Hepatocyte (in vitro differentiated cells): ENCODE measurements at regions not wholly inside any gene's neighbourhood (a gene's known extent, or its start where the extent isn't known, plus 50 kb on each side); places are given as distances from the start of the nearest gene placed in this dataset.

ENCODE experiments used
- CTCF ChIP-seq: fragments of 200-600 bp; sonication (generic); IDR thresholded peaks from 2 replicates; pipeline ENCODE4 v1.5.1; 2016; ENCODE audit warnings: antibody characterized with exemption, mild to moderate bottlenecking; ENCODE audit not compliant: poor library complexity
- EZH2 ChIP-seq: fragments of 200-600 bp; sonication (generic); IDR thresholded peaks from 2 replicates; pipeline ENCODE4 v1.6.1; 2016; ENCODE audit warnings: antibody characterized with exemption, mild to moderate bottlenecking, borderline replicate concordance

- TF ChIP-seq CTCF (no peak), EZH2 (no peak)
Measured at GRCh38 chr4:163017135-163017534, 149.6 kb downstream of the NAF1 start.
